Embryonic facial prominence (tissue), 1 donor: ENCODE measurements at regions not wholly inside any gene's neighbourhood (a gene's known extent, or its start where the extent isn't known, plus 50 kb on each side); places are given as distances from the start of the nearest gene placed in this dataset.

Source experiments
- DNase-seq: peaks from one replicate; pipeline ENCODE4 v3.0.0-alpha.2; 2016; ENCODE audit errors: extremely low spot score

DNA sequence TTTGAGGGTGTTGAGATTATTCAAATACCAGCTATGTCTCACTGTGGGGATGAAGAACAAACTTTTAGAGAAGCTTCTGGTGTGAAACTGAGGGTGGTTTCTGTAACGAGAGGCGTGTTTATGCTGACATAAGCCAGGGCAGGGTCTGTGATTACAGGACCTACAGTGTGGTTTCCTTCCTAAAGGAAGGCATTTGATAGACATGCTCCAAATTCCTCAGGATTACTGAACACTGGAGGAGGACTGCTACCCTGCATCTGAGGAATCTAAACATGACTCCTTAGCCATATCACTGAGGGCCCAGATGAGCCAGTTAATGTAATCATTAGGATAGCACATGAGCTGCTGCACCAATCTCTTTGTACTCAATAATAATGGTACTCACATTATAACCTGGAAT lies 328.4 kb upstream of the UMPS start:
- no peak for DNase-seq

DNA sequence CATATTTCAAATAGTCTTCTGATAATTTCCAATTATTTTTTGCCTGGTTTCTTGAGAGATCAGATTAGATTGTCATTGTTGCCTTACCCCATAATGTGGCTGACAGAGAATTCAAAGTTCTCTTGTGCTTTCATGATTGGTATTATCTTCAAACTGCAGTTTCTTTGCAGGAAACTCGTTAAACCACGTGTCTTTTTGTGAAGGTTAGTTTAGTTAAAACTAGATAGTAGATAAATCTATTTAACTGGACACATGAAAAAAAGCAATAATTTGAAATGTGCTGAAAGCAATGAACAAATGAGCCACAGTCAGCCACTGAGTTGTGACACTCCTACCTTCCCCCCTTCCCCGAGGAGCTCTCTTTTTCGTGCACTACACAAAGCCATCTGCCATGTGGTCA lies 327.5 kb upstream of the UMPS start:
- no peak for DNase-seq

DNA sequence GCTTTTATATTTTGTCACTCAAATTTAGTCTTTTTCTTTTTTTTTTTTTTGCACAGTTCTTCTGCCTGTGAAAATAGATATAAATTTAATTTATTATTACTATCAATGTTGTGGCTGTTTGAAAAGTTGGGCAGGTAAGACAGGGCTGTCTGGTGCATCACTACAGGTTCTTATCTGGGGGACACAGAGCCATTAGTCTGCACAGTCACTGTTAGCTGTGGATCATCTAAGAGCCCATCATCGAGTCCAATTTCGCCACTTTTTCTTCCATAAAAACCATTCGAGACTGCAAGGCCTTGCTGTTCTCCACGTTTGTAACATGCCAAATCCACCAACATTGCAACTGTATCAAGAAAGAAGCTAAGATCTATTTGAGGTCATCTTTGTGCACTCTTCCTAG lies 325.6 kb upstream of the UMPS start:
- DNase-seq = no peak

DNA sequence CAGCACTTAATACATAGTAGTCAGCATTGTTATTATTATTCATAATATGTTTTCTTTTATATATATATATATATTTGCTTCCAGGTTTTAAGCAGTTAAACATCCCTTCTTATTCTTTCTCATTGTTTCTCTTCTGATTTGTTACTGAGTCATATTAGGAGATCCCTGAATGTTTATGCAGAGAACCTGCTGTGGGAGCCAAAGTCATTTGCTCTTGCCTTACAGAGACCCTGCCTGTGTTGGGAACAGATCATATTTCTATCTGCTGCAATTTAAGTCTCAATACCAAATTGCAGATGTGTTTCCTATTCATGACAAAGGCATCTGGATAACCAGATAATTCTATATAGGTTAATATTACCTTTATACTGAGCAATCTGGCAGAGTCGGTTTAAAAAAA lies 323.0 kb upstream of the UMPS start:
- no peak for DNase-seq

DNA sequence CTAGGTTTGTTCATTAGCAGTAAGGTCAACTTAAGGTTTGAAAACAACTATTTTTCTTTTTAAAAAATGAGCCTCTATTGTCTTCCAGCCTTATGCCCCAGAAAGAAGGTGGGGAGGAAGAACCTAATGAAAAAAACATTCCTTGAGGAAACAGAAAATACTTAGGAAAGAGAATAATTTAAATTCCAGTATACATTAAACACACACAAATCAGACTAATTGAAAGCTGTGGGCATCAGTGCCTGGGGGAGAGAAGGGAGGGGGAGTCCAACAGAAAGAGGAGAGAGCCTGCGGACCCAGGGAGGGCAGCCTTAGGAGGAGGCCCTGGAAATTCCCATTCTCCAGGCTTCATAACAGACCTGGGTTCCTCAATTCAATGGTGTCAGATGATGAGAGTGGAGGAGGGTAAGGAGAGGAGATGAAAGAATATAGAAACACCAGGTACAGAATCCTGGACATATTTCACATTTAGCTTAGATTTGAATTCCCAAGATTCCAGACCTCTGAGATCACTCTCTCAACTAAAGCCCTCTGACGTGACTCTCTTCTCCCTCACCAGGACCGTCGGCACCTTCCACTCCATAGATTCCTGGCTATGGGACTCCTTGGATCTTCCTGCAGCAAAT lies 320.5 kb upstream of the UMPS start:
- no peak for DNase-seq

DNA sequence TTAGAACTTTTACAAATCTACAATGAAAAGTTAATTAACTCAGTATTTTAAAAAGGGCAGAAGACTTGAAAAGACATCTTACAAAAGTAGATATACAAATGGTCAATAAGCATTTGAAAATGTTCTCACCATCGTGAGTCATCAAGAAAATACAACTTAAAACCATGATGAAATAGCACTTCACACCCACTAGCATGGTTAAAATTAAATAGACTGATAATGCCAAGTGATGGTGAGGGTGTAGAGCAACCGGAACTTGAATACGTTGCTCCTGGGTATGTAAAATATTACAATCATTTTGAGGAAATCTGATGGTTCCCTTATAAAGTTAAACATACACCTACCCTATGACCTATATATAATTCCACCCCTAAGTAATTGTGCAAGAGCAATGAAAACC lies 319.8 kb upstream of the UMPS start:
- DNase-seq = no peak

DNA sequence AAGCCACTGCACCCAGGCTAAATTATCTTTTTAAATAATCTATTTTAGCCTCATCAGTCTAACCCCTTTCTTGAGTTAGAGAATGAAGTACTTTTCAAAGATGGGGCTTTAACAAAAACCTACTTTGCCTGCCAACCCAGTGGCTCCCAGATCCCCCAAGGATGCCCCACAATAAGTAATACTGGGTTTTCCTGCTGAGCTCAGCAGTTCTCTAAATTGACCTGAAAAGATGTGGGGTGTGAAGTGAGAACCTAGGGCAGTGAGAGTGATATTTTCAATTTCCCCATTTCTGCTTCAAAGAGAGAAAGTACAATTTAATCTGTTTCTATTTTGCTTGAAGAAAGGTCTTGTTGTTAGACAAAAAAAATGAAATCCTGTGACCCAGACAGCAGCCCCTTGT lies 318.5 kb upstream of the UMPS start:
- no peak for DNase-seq

DNA sequence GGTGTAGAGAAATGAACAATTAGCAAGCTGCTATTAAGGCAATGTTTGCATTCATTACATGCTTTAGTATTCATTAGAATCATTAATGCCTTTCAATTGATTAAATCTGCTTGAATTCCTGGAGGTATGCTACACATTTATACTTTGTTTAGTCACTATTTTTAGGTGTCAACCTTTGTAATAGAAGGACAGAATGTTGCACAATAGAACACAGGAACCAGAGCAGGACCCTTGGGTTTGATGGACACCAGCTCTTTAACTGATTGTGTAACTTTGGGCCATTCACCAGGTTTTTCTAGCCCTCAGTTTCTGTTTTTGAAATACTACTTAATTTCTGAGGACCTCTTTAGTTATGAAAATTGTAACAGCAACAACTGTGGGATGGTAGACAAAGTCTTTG lies 317.6 kb upstream of the UMPS start:
- DNase-seq = no peak

DNA sequence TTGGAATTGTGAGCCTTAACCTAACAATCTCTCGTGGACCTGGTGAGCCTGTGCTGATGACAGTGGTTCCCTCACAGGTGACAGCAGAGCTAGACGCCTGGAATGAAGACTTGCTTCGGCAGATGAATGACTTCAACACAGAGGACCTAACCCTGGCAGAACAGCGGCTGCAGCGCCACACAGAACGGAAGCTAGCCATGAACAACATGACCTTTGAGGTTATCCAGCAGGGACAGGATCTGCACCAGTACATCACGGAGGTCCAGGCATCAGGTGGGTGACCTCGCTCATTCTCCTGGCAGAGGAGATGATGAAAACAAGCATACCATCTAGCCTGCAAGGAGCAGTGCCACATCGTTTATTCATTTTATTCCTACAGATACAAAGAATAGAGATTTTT lies 316.9 kb upstream of the UMPS start:
- no peak for DNase-seq

DNA sequence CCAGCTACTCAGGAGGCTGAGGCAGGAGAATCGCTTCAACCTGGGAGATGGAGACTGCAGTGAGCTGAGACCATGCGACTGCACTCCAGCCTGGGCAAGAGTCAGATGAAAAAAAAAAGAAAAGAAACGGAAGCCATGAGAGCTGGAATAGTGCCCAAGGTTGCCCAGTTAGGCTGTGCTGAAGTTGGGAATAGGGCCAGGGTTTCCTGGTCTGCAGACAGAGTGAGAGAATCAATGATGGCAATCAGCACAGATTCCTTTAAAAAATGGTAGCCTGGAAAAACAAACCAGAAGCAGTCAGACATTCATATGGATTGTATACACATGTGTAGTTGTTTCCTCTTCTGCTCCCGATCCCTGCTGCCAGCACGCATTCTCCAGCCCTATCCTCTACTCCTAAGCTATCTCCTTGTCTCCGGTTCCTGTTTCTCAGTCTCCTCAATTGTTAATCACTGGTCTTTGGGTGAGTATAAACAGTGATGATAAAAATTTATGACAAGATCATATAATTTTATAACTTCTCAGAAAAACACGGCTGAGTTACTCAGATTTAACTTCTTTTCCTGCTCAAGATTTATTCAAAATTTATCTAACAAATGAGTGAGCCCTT lies 316.2 kb upstream of the UMPS start:
- DNase-seq = no peak

DNA sequence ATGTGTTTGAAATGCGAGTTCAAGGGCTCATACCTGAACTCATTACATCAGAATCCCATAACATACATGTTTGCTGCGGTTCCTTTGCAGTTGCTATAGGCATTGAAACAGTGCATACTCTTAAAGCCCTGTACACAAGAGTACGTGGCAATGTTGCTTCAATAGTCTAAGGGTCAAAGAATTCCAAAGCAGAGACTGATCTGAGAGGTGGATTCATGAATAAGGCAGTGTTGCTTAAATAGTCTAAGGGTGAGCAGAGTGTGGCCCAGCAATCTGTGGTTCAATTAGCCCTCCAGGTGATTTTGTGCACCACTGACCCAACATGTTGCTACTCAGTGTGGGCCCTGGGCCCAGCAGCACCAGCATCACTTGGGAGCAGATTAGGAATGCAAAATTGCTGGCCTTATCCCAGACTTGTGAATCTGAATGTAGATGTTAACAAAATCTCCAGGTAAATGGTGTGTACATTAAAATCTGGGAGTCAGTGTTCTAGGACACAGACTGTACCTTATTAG lies 314.7 kb upstream of the UMPS start:
- no peak for DNase-seq

DNA sequence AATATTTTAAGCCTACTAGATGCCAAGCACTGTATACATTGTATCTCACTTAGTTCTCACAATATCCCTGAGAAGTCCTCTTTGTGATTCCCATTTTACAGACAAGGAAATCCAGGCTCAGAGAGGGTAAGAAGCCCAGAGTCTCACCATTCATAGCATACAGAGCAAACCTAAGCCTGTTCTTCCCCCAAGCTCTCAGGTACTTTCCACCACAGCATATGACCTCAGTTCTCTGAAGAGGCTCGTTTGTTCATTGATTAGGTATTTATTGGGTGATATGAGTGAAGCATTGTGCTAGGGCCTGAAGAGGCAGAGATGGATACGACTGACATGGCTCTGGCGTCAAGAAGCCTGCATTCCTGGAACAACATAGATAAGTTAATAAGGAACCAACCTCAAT lies 310.9 kb upstream of the UMPS start:
- DNase-seq = no peak

DNA sequence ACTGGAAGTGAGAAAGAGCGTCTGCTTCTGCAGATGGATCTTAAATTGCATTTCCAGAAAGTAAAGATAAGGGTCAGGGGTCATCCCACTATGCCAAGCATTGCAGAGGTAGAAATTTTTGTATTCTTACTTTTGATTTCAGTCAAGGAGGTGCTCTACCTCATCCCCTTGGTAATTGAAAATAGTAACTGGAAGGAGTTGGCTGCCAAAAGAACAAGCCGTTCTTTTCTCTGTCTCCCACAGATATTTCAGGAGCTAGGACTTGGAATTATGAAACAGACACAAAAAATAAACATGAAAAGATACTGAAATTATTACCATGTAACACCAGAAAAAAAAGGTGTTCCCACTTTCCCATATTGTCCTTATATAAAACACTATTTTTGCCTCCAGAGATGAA lies 309.9 kb upstream of the UMPS start:
- no peak for DNase-seq

DNA sequence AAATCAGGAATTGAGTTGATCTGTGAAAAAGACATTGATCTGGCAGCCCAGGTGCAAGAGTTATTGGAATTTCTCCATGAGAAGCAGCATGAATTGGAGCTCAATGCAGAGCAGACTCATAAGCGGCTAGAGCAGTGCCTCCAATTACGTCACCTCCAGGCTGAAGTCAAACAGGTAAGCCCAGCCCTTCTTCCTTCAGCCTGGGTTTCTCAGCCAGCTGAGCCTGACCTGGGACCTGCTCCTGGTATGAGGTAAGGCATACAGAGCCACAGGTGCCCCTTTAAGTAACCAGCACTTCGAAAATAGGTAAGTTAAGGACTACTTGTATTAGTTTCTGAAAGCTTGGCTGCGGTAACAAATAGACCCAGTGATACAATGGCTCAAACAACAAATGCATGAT lies 307.4 kb upstream of the UMPS start:
- DNase-seq = no peak

DNA sequence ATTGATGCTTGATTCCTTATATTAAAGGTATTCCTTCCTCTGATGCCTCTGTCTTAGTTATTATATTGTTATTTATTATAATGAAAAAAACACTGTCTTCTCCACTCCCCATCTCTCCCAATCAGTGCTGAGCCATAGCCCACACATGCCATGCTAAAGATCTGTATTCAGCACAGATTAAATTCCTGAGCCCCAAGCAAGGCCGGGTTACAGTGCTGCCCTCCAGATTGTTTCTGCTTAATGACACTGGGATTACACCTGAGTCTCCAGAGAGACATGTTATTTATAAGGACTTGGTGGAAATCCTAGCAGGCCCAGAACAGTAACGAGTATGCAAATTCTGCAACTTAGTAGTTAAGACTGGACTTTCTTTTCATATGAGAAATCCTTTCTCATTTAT lies 305.9 kb upstream of the UMPS start:
- no peak for DNase-seq

DNA sequence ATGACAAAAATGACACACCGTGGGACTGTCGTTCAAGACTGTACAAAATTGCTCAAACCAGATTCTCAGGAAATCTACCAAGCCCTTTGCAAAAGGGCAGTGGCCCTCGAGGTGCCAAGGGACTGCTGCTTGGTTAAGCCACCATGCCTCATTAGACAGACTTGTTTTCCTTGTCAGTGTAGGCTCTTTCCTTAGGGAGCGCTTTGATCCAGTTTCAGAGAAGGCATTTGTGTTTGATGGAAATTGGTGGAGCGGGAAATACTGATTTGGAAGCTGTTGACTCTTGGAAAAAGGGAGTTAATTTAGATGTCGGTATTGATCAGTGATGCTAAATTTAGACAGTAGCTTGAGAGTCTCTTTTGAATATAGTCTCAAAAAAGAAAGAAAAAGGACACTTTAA lies 304.3 kb upstream of the UMPS start:
- DNase-seq = no peak

DNA sequence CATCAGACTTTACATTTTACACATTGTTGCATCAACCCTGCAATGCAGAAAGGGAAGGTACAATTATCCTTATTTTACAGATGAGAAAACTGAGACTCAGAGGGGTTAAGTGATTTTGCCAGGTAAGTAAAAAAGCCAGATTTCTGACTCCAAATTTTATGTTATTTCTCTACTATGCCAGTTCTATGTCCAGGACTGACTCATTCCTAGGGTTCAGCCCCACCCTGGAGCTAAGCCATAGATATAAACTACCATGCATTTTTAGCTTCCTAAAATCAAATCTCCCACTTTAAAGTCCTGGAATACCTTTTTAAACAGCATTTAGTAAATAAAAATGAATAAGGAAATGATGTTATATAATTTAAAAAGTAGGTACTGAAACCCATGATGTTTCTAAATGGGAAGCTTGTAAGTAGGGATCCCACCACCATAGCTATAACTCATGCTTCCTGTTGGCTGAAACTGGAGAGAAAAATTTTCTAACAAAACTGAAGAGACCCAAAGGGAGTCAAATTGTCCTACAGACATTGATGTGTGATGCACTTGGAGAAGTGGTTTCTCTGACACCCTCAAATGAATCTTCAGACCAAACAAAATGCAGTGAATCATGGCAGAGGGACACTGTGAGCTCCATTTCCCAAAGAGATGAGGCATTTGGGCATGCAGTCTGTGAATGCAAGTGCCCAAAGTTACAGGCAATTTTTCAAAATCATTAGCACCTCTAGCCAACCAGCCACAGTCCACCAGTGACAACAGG lies 301.7 kb upstream of the UMPS start:
- DNase-seq = no peak

DNA sequence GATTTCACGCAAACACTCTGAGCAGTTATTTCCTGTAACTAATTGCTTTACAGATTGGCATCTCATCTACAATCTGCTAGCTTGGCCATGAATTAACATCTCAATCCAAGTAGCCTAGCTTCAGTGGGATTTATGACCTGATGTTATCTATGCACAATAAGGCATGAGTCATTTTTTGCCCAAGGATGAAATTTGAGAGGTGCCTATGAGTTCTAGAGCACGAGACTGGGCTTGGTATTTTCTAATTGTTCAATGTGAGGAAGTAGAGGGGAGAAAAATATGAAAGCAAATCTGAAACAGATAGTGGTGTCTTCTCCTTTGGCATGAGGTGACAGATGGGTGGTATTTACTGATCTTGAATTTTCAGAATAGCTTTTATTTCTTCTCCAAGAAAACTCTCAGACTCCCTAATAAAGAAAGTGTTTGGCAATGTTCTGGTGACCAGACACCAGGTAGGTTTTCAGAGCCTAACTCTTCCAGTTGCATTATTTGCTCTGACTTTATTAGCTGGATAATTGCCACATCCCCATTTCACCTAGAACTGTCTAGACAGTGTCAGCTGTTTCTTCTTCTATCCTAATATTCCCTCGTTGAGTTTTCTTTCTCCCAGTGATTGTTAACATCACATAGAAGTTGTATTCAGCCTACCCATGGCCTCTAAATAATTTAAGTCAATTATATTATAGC lies 301.0 kb upstream of the UMPS start:
- no peak for DNase-seq

DNA sequence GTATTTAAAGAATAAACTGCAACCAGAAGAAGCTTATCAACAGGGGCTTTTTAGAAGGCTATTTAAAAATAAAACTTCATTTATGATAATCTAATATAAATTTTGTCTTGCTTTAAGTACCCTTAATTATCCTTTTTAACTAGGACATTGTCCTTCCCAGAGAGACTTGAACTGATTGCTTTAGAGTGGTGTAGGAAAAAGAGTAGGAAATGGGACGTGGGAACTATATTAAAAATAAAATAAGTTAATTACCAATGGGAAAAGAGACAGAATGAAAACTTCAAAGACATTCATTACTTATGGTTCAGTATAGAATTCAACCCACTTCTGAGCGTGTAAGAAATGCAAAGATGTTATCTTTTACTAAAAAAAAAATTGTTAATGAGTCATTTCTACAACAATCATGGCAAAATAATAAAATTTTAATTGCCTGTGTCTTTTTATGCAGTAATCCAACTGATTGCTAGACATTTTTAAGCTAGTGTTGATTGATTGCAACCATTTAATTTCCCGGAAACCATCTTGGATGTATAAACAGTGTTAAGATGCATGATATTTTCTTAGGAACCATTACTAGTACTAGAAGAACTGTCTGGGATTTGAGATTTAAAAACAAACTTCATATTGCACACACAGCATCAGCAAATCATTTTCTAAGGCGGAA lies 298.8 kb upstream of the UMPS start:
- no peak for DNase-seq

DNA sequence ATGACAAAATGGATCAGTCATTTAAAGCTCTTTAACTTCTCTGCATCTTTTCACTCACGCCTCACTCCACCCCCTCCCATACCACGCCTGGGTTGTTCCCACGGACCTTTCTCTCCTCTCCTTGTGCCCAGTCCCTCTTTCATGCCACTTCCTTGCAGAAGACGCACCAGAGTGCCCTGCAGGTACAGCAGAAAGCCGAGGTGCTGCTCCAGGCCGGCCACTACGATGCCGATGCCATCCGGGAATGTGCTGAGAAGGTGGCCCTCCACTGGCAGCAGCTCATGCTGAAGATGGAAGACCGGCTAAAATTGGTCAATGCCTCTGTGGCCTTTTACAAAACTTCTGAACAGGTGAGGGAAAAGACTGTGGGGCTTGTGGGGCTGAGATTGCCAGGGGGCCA lies 296.1 kb upstream of the UMPS start:
- DNase-seq = no peak

DNA sequence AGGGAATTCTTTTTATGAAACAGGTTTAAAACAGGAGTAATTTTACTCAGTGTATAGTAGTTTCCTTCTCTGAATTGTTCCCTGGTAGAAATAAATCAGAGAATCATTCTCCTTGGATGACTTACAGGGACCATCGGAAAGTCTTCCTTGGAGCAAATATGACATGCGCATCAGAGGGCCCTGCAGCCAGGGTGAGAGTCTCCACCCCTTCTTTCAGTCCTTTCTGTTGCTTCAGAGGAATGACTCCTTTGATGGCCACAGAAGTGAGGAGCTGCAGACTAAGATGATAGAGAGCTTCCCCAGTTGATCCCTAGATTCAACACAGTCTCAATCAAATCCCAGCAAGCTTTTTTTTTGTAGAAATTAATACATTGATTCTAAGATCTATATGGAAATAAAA lies 294.8 kb upstream of the UMPS start:
- DNase-seq = no peak

DNA sequence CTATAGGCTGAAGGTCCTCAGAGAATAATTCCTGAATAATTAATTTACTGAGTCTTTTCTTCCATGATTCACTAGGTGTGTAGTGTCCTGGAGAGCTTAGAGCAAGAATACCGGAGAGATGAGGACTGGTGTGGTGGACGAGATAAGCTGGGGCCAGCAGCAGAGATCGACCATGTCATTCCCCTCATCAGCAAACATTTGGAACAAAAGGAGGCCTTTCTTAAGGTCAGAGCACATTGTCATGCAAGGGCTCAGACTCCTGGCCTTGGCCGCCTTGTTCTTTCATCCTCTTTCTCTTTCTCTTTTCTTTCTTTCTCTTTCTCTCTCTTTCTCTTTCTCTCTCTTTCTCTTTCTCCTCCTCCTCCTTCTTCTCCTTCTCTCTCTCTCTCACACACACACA lies 291.4 kb upstream of the UMPS start:
- no peak for DNase-seq
